22Rv1 (cell line): ENCODE measurements at regions not wholly inside any gene's neighbourhood (a gene's known extent, or its start where the extent isn't known, plus 50 kb on each side); places are given as distances from the start of the nearest gene placed in this dataset.

Experiments
- CTCF ChIP-seq: fragments of 450-650 bp; IDR thresholded peaks from 2 replicates; pipeline ENCODE4 v1.5.1; 2017; ENCODE audit warnings: mild to moderate bottlenecking
- ZFX ChIP-seq: fragments of 450-650 bp; IDR thresholded peaks from 2 replicates; pipeline ENCODE4 v1.6.1; 2017; ENCODE audit warnings: antibody characterized with exemption, borderline replicate concordance

- TF ChIP-seq CTCF (no peak), ZFX (no peak)
Observed at GRCh38 chr3:95522449-95522848, 1291.9 kb upstream of the EPHA6 start.
